Mesendoderm (in vitro differentiated cells): ENCODE measurements at regions not wholly inside any gene's neighbourhood (a gene's known extent, or its start where the extent isn't known, plus 50 kb on each side); places are given as distances from the start of the nearest gene placed in this dataset.
A peak's percentile ranks its signal among the peaks of the same experiment; 100 is the strongest.
"Not testable (repeated sequence)": the region's sequence is repeated elsewhere in the genome, so short reads cannot be mapped to it uniquely, and the experiment has no call there.

ENCODE experiments used
- DNase-seq: peaks from one replicate; pipeline ENCODE4 v3.0.0; 2013
- H2AK5ac ChIP-seq: 2 replicates; pipeline ENCODE4 v1.6.1; 2013; ENCODE audit warnings: low read length, inconsistent platforms
- H2BK120ac ChIP-seq: 2 replicates; pipeline ENCODE4 v1.6.1; 2013; ENCODE audit warnings: low read depth, mild to moderate bottlenecking, low read length, moderate library complexity, mixed read lengths
- H2BK15ac ChIP-seq: replicated peaks from 2 replicates; pipeline ENCODE4 v1.6.1; 2013; ENCODE audit warnings: low read depth, mild to moderate bottlenecking, moderate library complexity
- H2BK5ac ChIP-seq: 2 replicates; pipeline ENCODE4 v1.6.1; 2013; ENCODE audit warnings: low read length, inconsistent platforms
- H3K18ac ChIP-seq: 2 replicates; pipeline ENCODE4 v1.6.1; 2013; ENCODE audit warnings: mild to moderate bottlenecking, low read length, mixed read lengths
- H3K23ac ChIP-seq: one replicate; pipeline ENCODE4 v1.6.1; 2013; ENCODE audit warnings: low read length
- H3K27ac ChIP-seq: 2 replicates; pipeline ENCODE4 v1.5.1; 2013; ENCODE audit warnings: low read depth, mild to moderate bottlenecking, inconsistent platforms, low read length, moderate library complexity
- H3K27me3 ChIP-seq: 2 replicates; pipeline ENCODE4 v1.6.1; 2013; ENCODE audit warnings: low read length, control low read depth, mild to moderate bottlenecking, inconsistent platforms; ENCODE audit not compliant: insufficient read depth, poor library complexity
- H3K36me3 ChIP-seq: 2 replicates; pipeline ENCODE4 v1.6.1; 2013; ENCODE audit warnings: low read length, inconsistent platforms; ENCODE audit not compliant: control insufficient read depth, insufficient read depth
- H3K4ac ChIP-seq: one replicate; pipeline ENCODE4 v1.6.1; 2013; ENCODE audit warnings: low read depth, mild to moderate bottlenecking, low read length, moderate library complexity
- H3K4me1 ChIP-seq: 2 replicates; pipeline ENCODE4 v1.6.1; 2013; ENCODE audit warnings: low read depth, low read length, inconsistent platforms; ENCODE audit not compliant: control insufficient read depth
- H3K4me2 ChIP-seq: 2 replicates; pipeline ENCODE4 v1.6.1; 2013; ENCODE audit warnings: low read length
- H3K4me3 ChIP-seq: 2 replicates; pipeline ENCODE4 v1.5.1; 2013; ENCODE audit warnings: mild to moderate bottlenecking, low read length
- H3K56ac ChIP-seq: one replicate; pipeline ENCODE4 v1.6.1; 2013; ENCODE audit warnings: low read length
- H3K79me1 ChIP-seq: 2 replicates; pipeline ENCODE4 v1.6.1; 2013; ENCODE audit warnings: low read length, inconsistent platforms
- H3K79me2 ChIP-seq: 2 replicates; pipeline ENCODE4 v1.6.1; 2013; ENCODE audit warnings: mild to moderate bottlenecking, low read length; ENCODE audit not compliant: control insufficient read depth, insufficient read depth
- H3K9ac ChIP-seq: 2 replicates; pipeline ENCODE4 v1.6.1; 2013; ENCODE audit warnings: low read length, inconsistent platforms
- H4K5ac ChIP-seq: one replicate; pipeline ENCODE4 v1.6.1; 2013; ENCODE audit warnings: low read length
- H4K8ac ChIP-seq: one replicate; pipeline ENCODE4 v1.6.1; 2013; ENCODE audit warnings: low read depth, mild to moderate bottlenecking, control low read depth, low read length, moderate library complexity
- WGBS: extraction: QIAGEN DNeasy Blood & Tissue Kit; methylation state at CpG from one replicate; pipeline ENCODE4 v1.1.7; 2013; ENCODE audit warnings: low lambda C conversion rate, missing lambda C conversion rate; ENCODE audit not compliant: insufficient coverage; ENCODE audit errors: extremely low coverage; 5-methylcytosine and 5-hydroxymethylcytosine counted together

DNA sequence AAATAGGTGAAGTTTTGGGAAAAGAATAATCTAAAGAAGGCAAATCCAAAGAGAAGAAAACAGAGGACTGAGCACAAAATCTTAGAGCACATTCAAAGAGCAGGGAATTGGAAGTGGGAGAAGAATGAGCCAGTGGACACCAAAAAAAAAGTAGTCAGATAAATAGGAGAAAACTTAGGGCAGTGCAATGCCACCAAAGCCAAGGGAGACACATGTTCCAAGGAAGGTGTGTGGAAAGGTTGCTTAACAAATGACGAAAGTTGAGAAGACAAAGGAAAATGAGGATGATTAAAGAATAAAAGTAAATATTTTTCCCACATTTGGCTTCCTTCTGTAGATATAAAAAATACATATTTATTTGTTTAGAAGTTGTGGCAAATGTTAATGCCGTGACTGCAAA, 237.6 kb downstream of the TANC2 start:
- H4K5ac ChIP-seq: no peak overlapping the region
- WGBS: no CpG with 5 or more reads among the region's 2 CpGs

DNA sequence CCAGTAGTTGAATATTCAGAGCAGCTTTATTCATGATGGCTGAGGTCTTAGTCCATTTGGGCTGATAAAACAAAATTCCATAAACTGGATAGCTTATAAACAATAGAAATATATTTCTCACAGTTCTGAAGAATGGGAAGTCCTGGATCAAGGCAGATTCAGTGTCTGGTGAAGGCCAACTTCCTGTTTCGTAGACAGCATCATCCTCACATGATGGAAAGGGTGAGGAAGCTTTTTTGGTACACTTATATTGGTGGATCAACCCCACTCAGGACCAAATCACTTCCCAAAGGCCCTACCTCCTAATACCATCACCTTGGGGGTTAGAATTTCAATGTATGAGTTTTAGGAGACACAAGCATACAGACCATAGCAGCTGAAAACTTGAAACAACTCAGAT, 224.2 kb downstream of the CYB561 start:
- H2AK5ac ChIP-seq: no peak overlapping the region
- no peaks in the 10 kb centered on the region for H3K79me1 ChIP-seq
- no peak overlapping the region for H3K4me3 ChIP-seq
- no peak overlapping the region for H3K9ac ChIP-seq
- no peak overlapping the region for H3K56ac ChIP-seq
- H2BK15ac ChIP-seq: no peak overlapping the region
- no peak overlapping the region for H3K18ac ChIP-seq
- H2BK5ac ChIP-seq: no peak overlapping the region
- H3K4me1 ChIP-seq: no peaks in the 10 kb centered on the region
- no peak overlapping the region for H2BK120ac ChIP-seq
- no peak overlapping the region for H4K5ac ChIP-seq
- no peak for DNase-seq
- H3K23ac ChIP-seq: no peak overlapping the region
- no peaks in the 10 kb centered on the region for H3K79me2 ChIP-seq
- H4K8ac ChIP-seq: no peak overlapping the region
- H3K4me2 ChIP-seq: no peak overlapping the region
- no peaks in the 10 kb centered on the region for H3K27me3 ChIP-seq
- no peak overlapping the region for H3K27ac ChIP-seq
- H3K4ac ChIP-seq: no peak overlapping the region
- no peaks in the 10 kb centered on the region for H3K36me3 ChIP-seq
- WGBS: no CpG with 5 or more reads among the region's 1 CpG

More for the DNA sequence above, 237.6 kb downstream of the TANC2 start:
- Histone ChIP-seq H2BK120ac (no peak overlapping the region), H3K4me3 (no peak overlapping the region), H3K9ac (no peak overlapping the region), H3K79me2 (no peaks in the 10 kb centered on the region), H3K4ac (no peak overlapping the region), H3K36me3 (no peaks in the 10 kb centered on the region), H2BK5ac (no peak overlapping the region), H4K8ac (no peak overlapping the region), H3K56ac (no peak overlapping the region), H3K4me1 (no peaks in the 10 kb centered on the region), H2AK5ac (no peak overlapping the region), H3K4me2 (no peak overlapping the region), H3K27me3 (no peaks in the 10 kb centered on the region), H2BK15ac (no peak overlapping the region), H3K23ac (no peak overlapping the region), H3K79me1 (no peaks in the 10 kb centered on the region), H3K18ac (no peak overlapping the region), H3K27ac (no peak overlapping the region)
- DNase-seq: no peak

DNA sequence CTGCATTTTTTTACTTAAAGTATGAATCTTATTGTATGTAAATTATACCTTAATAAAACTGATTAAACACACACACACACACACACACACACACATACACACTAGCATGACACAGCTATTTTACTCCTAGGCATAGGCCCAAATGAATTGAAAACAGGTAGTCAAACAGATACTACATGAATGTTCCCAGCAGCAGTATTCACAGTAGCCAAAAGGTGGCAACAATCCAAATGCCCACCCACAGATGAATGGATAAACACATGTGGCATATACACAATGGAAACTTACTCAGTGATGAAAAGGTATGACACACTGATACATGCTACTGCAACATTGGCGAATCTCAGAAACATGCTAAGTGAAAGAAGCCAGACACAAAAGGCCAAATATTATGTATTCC, 223.5 kb downstream of the CYB561 start:
- WGBS: no CpG with 5 or more reads among the region's 1 CpG
- no peaks in the 10 kb centered on the region for H3K27me3 ChIP-seq
- H3K4me2 ChIP-seq: no peak overlapping the region
- H4K5ac ChIP-seq: no peak overlapping the region
- no peak overlapping the region for H2BK120ac ChIP-seq
- no peak overlapping the region for H2AK5ac ChIP-seq
- H2BK15ac ChIP-seq: no peak overlapping the region
- H3K79me2 ChIP-seq: no peaks in the 10 kb centered on the region
- H3K23ac ChIP-seq: no peak overlapping the region
- no peak overlapping the region for H2BK5ac ChIP-seq
- H3K27ac ChIP-seq: no peak overlapping the region
- no peak overlapping the region for H3K18ac ChIP-seq
- no peaks in the 10 kb centered on the region for H3K36me3 ChIP-seq
- H3K4me1 ChIP-seq: no peaks in the 10 kb centered on the region
- no peak overlapping the region for H3K4me3 ChIP-seq
- H3K79me1 ChIP-seq: no peaks in the 10 kb centered on the region
- no peak overlapping the region for H3K4ac ChIP-seq
- no peak overlapping the region for H3K9ac ChIP-seq
- no peak overlapping the region for H3K56ac ChIP-seq
- no peak overlapping the region for H4K8ac ChIP-seq
- DNase-seq: peak; percentile 8

DNA sequence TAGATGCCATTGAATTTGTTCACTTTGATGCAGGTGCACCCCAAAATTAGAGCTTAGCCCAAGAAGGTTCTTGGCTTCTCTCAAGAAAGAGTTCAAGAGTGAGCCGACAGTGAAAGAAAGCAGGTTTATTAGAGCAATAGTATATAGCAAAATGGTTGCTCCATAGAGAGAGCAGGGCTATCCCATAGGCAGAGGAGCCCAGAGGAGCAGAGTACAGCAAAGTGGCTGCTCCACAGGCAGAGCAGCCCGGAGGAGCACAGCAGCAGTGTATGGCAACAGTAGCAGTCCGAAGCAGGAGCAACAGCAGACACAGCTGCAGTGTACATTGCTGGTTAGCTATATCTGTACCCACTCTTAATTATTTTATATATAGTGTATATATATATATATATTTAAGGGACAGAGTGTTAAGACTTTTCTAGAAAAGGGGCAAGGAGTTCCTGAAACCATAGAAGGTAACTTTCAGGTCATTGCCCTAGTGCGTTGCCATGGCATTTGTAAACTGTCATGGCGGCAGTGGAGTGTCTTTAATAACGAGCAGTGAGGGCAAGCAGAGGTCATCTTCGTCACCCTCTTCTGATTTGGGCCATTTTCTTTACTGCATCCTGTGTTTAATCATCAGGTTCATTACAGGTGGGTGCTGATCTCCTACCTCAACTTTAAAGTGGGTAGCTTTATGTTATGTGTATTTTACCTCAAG, 222.7 kb downstream of the CYB561 start:
- no peak overlapping the region for H3K56ac ChIP-seq
- H3K9ac ChIP-seq: no peak overlapping the region
- H3K27ac ChIP-seq: no peak overlapping the region
- WGBS: no CpG with 5 or more reads among the region's 7 CpGs
- no peaks in the 10 kb centered on the region for H3K79me1 ChIP-seq
- no peak overlapping the region for H2BK120ac ChIP-seq
- no peaks in the 10 kb centered on the region for H3K27me3 ChIP-seq
- H2BK5ac ChIP-seq: no peak overlapping the region
- H4K5ac ChIP-seq: no peak overlapping the region
- H3K79me2 ChIP-seq: no peaks in the 10 kb centered on the region
- no peak overlapping the region for H3K23ac ChIP-seq
- DNase-seq: no peak
- H3K4me2 ChIP-seq: no peak overlapping the region
- H3K18ac ChIP-seq: no peak overlapping the region
- H4K8ac ChIP-seq: no peak overlapping the region
- H3K4me1 ChIP-seq: no peaks in the 10 kb centered on the region
- no peak overlapping the region for H3K4me3 ChIP-seq
- no peak overlapping the region for H2AK5ac ChIP-seq
- H3K4ac ChIP-seq: no peak overlapping the region
- no peak overlapping the region for H2BK15ac ChIP-seq
- no peaks in the 10 kb centered on the region for H3K36me3 ChIP-seq

DNA sequence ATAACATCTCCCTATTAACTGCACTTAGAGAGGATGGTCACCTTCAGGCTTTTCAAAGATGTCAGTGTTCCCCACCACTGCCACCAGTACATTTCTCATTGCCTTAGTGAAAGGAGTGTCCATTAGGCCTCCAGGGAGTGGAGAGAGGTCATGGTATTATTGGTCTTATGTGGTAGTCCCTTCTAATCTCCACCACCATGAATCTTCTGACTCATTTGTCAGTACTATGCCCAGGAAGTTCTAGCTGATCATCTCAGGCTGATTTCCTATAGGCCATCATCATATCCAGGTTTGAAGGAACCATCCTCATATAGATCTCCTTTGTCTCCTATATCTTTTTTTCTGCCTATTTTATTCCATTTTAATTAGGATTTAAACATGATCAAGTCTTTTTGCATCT, 221.5 kb downstream of the CYB561 start:
- H3K4me2 ChIP-seq: no peak overlapping the region
- no peaks in the 10 kb centered on the region for H3K79me2 ChIP-seq
- H2AK5ac ChIP-seq: no peak overlapping the region
- H4K8ac ChIP-seq: no peak overlapping the region
- H3K4me1 ChIP-seq: no peaks in the 10 kb centered on the region
- H2BK5ac ChIP-seq: no peak overlapping the region
- H3K18ac ChIP-seq: no peak overlapping the region
- H4K5ac ChIP-seq: no peak overlapping the region
- no peak overlapping the region for H2BK15ac ChIP-seq
- no peak overlapping the region for H2BK120ac ChIP-seq
- no peak overlapping the region for H3K23ac ChIP-seq
- H3K4me3 ChIP-seq: no peak overlapping the region
- no peaks in the 10 kb centered on the region for H3K36me3 ChIP-seq
- H3K56ac ChIP-seq: no peak overlapping the region
- H3K79me1 ChIP-seq: no peaks in the 10 kb centered on the region
- no peaks in the 10 kb centered on the region for H3K27me3 ChIP-seq
- H3K4ac ChIP-seq: no peak overlapping the region
- DNase-seq: no peak
- no peak overlapping the region for H3K9ac ChIP-seq
- H3K27ac ChIP-seq: no peak overlapping the region

DNA sequence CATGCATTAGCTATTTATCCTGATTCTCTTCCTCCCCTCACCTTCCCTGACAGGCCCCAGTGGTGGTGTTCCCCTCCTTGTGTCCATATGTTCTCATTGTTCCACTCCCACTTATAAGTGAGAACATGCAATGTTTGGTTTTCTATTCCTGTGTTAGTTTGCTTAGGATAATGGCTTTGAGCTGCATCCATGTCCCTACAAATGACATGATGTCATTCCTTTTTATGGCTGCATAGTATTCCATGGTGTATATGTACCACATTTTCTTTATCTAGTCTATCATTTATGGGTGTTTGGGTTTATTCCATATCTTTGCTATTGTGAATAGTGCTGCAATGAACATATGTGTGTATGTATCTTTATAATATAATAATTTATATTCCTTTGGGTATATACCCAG, 219.4 kb downstream of the CYB561 start:
- H3K36me3 ChIP-seq, H3K27ac ChIP-seq, H3K27me3 ChIP-seq, H3K4me3 ChIP-seq, H2BK5ac ChIP-seq, H4K5ac ChIP-seq, H2BK120ac ChIP-seq, H3K56ac ChIP-seq, H2BK15ac ChIP-seq, H3K18ac ChIP-seq, H4K8ac ChIP-seq, H2AK5ac ChIP-seq, H3K9ac ChIP-seq, H3K4me1 ChIP-seq, H3K4me2 ChIP-seq, H3K23ac ChIP-seq, DNase-seq, H3K4ac ChIP-seq, H3K79me1 ChIP-seq, H3K79me2 ChIP-seq: not testable (repeated sequence)
